Kidney tubule cell (primary cell): ENCODE measurements at regions not wholly inside any gene's neighbourhood (a gene's known extent, or its start where the extent isn't known, plus 50 kb on each side); places are given as distances from the start of the nearest gene placed in this dataset.
A peak's percentile ranks its signal among the peaks of the same experiment; 100 is the strongest.
"Not testable (repeated sequence)": the region's sequence is repeated elsewhere in the genome, so short reads cannot be mapped to it uniquely, and the experiment has no call there.

Source experiments
- DNase-seq: peaks from one replicate; pipeline ENCODE4 v3.0.0-alpha.2; 2018; ENCODE audit warnings: low spot score

DNA sequence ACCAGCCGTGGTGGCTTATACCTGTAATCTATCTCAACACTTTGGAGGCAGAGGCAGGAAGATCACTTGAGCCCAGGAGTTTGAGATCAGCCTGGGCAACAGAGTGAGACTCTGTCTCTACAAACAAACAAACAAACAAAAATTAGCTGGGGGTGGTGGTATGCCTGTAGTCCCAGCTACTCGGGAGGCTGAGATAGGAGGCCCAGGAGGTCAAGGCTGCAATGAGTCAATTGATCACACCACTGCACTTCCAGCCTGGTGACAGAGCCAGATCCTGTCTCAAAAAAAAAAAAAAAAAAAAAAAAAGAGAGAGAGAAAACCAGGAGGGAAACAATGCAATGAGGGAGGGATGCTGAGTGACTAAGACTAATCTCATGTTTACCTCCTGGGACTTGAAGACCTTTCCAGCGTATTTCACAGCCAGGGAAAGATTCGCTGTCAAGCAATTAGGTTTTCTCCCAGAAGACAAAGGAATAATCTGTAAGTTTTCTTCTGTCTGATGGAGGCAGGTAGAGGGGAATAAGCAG is 51.1 kb upstream of the MIER3 start:
- DNase-seq: peak; percentile 61

DNA sequence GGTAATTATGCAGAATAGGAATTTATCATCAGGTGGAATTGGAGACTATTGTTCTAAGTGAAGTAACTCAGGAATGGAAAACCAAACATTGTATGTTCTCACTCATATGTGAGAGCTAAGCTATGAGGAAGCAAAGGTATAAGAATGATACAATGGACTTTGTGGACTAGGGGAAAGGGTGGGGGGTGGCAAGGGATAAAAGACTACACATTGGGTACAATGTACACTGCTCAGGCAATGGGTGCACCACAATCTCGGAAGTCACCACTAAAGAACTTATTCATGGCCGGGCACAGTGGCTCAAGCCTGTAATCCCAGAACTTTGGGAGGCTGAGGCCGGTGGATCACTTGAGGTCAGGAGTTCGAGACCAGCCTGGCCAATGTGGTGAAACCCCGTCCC is 51.6 kb upstream of the MIER3 start:
- DNase-seq: not testable (repeated sequence)

DNA sequence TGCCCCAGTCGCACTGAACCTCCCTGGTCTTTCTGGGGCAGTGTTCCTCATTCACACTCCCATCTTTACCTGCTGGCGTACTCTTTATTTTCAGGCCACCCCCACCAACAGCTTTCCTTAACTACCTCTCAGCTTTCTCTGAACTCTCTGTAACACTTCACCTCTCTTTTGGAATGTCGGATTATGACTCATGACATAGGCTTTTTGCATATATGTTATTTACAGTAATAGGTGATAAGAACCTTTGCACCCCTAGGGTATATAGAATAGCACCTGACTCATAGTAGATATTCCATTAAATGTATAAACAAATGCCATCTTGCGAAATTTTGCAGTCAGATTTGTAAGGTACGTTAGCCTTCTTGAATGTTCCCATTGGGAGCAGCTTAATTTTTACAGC is 52.9 kb upstream of the MIER3 start:
- DNase-seq: peak; percentile 67

DNA sequence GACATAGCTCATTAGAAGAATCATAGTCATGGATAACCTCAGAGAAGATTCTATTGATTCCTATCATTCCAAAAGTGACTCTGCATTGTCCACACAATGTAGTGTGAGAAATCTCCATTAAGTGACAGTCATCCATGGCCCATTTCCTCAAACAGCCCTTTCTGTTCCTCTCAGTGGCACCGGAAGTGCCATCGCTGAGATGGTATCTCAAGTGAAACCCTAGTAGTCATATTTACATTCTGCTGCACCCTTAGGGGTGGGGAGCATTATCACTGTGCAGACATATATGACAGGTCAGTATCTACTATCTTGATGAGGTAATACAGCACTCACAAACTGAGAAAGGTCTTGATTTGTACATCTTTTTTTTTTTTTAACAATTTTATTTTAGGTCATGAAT is 55.4 kb upstream of the MIER3 start:
- DNase-seq: peak; percentile 17

DNA sequence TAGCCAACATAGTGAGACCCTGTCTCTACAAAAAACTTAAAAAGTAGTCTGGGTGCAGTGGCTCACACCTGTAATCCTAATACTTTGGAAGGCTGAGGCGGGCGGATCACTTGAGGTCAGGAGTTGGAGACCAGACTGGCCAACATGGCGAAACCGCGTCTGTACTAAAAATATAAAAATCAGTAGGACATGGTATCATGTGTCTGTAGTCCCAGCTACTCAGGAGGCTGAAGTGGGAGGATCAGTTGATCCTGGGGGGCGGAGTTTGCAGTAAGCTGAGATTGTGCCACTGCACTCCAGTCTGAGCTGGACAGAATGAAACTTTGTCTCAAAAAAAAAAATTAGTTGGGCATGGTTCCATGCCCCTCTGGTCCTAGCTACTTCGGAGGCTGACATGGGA is 57.9 kb upstream of the MIER3 start:
- no peak for DNase-seq

- no peak for DNase-seq
These were observed 58.9 kb upstream of the MIER3 start for GRCh38 chr5:57010786-57011185.

DNA sequence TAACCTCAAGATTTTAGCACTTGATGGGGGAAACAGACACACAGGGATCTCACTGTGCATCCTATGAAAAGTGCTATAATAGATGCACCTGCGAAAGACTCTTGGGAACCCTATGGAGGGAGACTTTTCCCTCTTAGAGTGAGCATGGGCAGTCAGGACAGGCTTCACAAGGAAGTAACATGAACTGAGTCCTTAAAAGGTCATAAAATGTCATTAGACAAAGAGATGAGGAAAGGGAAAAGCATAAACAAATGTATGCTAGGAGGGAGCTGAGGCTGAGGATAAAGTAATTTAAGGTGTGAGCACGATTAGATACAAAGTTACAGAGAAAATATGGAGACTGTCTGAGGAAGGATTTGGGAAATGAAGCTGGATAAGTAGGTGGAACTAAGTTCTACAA is 60.6 kb upstream of the MIER3 start:
- DNase-seq: no peak

DNA sequence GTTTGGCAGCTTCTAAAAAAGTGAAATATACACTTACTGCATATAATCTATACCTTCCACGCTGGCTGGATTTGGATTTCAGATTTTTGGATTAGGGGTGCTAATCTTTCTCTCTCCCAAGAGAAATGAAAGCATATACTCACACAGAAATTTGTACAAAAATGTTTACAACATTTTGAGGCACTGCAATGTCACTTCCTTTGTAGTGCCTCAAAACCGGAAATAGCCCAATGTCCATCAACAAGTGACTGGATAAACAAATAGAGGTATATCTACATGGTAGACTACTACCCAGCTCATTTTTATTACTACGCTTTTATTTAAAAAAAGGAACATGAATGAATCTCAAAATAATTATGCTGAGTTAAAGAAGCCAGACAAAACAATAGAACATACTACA is 74.0 kb upstream of the MIER3 start:
- no peak for DNase-seq

- DNase-seq: no peak
These were observed 76.2 kb upstream of the MIER3 start for GRCh38 chr5:57028161-57028560.

- peak; percentile 68 for DNase-seq
These were observed 80.2 kb upstream of the MIER3 start for GRCh38 chr5:57032151-57032551.

GRCh38 chr5:57033103-57033502 is 81.2 kb upstream of the MIER3 start:
- peak; percentile 76 for DNase-seq

GRCh38 chr5:57033503-57033902 is 81.6 kb upstream of the MIER3 start:
- no peak for DNase-seq

DNA sequence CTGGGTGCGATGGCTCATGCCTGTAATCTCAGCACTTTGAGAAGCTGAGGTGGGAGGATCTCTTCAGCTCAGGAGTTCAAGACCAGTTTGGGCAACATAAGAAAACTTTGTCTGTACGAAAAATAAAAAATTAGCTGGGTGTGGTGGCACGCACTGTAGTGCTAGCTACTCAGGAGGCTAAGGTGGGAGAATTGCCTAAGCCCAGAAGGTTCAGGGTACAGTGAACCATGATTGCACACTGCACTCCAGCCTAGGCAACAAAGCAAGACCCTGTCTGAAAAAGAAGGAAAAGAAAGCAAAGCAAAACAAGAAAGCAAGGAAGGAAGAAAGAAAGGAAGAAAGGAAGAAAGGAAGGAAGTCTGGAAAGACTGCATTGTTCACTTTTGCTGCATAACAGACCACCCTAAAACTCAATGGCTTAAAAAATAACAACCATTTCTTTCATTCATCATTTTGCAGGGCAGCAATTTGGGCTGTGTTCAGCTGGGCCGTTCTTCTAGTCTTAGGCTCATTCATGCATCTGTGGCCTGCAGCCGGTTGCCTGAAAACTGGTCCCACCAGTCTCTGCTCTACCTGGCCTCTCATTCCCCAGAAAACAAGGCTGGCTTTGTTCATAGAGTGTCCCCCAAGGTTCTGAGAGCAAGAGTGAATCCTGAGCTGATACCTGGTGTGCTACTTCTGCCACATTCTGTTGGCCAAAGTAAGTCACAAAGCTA is 82.4 kb upstream of the MIER3 start:
- no peak for DNase-seq

DNA sequence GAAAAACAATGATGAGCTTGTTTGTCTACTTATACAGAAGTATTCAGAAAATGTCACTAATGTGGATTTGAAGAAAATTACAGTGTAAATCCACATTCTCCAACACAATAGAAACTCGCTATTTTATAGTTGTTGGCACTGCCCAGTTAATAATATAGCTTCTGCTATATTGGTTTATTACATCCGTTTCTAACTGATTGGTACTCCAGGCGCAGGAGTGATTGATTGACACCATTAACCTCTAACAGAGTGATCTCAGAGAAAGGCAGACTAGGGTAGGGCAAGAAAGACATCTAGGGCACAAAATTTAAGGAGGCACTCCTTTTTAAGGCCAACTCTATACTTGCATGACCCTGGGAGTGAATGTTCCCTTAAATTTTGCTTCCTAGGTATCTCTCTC is 84.0 kb upstream of the MIER3 start:
- DNase-seq: no peak

- peak; percentile 63 for DNase-seq
These were observed 84.8 kb upstream of the MIER3 start for GRCh38 chr5:57036761-57037160.

- no peak for DNase-seq
These were observed 85.4 kb upstream of the MIER3 start for GRCh38 chr5:57037355-57037754.

DNA sequence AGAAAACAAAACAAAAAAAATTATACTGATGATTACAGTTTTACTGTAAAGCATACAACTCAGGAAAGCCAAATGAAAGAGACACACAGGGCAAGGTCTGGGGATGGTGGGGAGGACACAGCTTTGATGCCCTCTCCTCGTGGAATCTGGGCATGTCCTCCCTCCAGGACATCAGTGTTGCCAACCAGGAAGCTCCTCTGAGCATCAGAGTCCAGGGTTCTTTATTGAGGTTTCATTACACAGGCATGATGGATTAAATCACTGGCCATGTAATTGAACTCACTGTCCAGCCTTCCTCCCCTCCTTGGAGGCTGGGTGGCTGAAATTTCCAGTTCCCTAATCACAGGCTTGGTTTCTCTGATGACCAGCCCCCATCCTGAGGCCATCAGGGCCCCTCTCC is 89.6 kb upstream of the MIER3 start:
- DNase-seq: no peak

DNA sequence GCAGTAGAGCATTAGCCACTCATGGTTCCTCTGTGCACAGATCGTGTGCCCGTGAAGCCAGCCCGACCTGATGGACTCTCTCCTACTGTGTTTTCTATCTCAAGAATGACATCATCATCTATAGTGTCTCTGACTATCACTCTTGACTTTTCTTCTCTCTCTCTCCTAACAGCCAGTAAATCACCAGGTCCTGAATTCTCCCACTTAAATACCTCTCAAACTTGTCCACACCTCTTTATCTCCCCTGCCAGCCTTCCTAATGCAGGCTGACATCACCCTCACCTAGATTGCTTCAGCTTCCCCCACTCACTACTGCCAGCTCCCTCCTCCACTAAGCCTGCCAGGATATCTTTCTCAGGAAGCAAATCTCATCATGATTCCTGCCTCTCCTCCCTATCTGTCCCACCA is 90.6 kb upstream of the MIER3 start:
- DNase-seq: no peak

DNA sequence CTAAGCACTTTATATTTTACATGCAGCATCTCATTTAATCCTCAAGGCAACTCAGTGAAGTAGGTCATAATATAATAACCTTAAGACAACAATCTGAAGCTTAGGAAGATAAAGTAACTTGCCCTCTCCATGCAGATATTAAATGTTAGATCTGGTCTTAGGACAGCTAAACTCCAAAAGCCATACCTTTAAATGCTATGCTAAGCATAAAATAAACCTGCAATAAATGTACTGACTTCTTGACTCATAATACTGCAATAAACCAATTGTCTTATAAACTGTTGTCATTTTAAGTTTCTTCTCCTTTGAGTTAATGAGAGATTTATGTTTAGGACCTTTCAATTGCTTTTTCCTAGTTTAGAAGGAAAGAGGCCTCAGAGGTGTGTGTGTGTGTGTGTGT is 102.2 kb upstream of the MIER3 start:
- no peak for DNase-seq

DNA sequence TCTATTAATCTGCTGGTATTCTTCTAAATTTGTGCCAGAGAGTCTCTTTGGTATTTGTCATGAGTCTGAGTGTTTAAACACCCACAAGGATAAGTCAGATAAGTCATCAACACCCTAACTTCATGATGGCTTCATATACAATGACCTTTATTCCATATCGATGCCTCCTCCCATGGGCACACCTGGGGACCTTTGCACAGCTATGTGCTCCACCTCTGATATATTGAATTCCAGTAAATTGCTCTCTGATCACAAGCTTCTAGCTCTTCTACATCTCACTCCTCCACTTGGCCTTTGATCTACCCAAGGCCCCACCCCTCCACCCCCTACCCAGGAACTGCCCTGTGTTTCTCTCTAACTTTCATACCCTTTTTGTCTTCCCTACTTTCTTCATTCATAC is 102.7 kb upstream of the MIER3 start:
- DNase-seq: no peak

- DNase-seq: no peak
These were observed 103.8 kb upstream of the MIER3 start for GRCh38 chr5:57055731-57056130.

- DNase-seq: no peak
These were observed 110.1 kb upstream of the GPBP1 start for GRCh38 chr5:57063773-57064172.

- no peak for DNase-seq
These were observed 106.8 kb upstream of the GPBP1 start for GRCh38 chr5:57066924-57067596.

GRCh38 chr5:57067597-57067924 is 106.3 kb upstream of the GPBP1 start:
- DNase-seq: no peak
